ENCODE measurements at regions not wholly inside any gene's neighbourhood (a gene's known extent, or its start where the extent isn't known, plus 50 kb on each side); places are given as distances from the start of the nearest gene placed in this dataset.

DNA sequence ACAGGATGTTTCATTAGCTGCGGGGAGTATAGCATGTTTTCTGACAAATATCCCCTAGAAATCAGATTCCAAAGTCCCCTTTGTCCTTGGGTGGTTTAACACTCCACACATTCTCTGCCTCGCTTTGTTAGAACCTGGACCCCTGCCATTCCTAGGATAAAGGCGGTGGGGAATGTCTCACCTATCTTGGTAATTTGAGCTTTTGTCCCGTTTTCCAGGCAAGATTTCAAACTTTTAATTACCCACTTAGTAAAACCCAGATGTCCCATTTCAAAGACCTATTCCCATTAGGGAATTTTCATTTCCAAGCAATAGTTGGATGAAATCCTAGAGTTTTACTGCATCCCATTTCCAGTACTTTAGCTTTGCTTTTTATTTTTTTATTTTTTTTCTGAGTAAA, 501.0 kb upstream of the MAP3K7 start:
- Histone ChIP-seq H3K9me3 (ENCODE audit: control insufficient read depth, low read length) (no peaks in the 10 kb centered on the region), H3K27me3 (ENCODE audit: control insufficient read depth, insufficient read depth, low read length, poor library complexity, severe bottlenecking) (no peaks in the 10 kb centered on the region), H3K36me3 (ENCODE audit: control insufficient read depth, insufficient read depth, low read length) (no peaks in the 10 kb centered on the region), H3K4me1 (ENCODE audit: control insufficient read depth, insufficient read depth, low read length) (peaks cover 9% of the 10 kb centered on the region), H3K4me3 (ENCODE audit: insufficient read depth, low read depth, low read length) (no peak overlapping the region), H3K27ac (ENCODE audit: insufficient read depth, low read depth, low read length, poor library complexity, severe bottlenecking) (no peak overlapping the region)
- WGBS, 2 experiments, result 11 to 15% methylated on average over 4 of the region's 4 CpGs

DNA sequence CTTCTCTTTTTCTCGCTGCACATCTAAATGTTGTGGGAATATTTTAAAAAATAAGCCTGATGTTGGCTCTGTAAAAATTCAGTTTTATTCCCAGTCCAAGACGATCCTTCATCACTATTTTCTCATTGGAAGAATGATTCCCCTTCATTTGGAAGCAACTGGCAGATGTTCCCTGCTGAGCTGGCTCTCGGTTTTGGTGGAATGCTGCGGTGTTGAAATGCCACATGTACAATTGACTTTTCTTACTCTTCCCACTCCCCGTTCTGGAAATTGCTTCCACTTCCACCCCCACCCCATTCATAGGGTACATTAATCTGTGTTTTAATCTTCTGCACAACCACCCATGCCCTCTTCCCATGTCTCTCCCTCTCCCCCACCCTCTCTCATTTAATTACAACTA, 496.3 kb upstream of the MAP3K7 start:
- no peak overlapping the region for H3K4me3 ChIP-seq (ENCODE audit: insufficient read depth, low read depth, low read length)
- 50 to 57% methylated on average over 4 to 5 of the region's 5 CpGs for WGBS, 2 experiments
- H3K27me3 ChIP-seq (ENCODE audit: control insufficient read depth, insufficient read depth, low read length, poor library complexity, severe bottlenecking), result no peaks in the 10 kb centered on the region
- no peaks in the 10 kb centered on the region for H3K36me3 ChIP-seq (ENCODE audit: control insufficient read depth, insufficient read depth, low read length)
- peaks cover 5% of the 10 kb centered on the region for H3K4me1 ChIP-seq (ENCODE audit: control insufficient read depth, insufficient read depth, low read length)
- no peaks in the 10 kb centered on the region for H3K9me3 ChIP-seq (ENCODE audit: control insufficient read depth, low read length)
- no peak overlapping the region for H3K27ac ChIP-seq (ENCODE audit: insufficient read depth, low read depth, low read length, poor library complexity, severe bottlenecking)

DNA sequence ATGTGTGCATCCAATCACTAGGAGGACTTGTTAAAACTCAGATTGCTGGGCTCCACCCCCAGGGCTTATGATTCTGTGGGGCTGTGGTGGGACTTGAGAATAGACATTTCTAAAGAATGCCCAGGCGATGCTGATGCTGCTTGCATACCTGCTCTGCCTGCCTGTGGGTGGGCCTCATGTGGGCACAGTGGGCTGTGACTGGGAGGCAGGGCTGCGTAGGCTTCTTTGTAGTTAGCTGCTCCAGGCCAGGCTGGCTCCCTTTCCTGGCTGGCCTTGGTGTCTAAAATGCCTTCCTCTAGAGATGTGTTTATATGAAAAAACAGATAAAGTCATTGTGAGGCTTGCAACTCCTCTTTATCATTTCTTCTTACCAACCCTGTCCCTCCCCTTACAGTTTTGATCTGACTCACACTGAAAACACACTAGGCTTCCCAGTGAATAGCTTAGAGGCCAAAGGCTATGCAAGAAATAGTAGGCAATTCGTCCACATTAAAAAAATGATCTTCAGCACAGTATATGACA, 495.5 kb upstream of the MAP3K7 start:
- 81 to 83% methylated on average over 3 of the region's 3 CpGs for WGBS, 2 experiments
- Histone ChIP-seq H3K27ac (ENCODE audit: insufficient read depth, low read depth, low read length, poor library complexity, severe bottlenecking) (no peak overlapping the region), H3K27me3 (ENCODE audit: control insufficient read depth, insufficient read depth, low read length, poor library complexity, severe bottlenecking) (no peaks in the 10 kb centered on the region), H3K4me3 (ENCODE audit: insufficient read depth, low read depth, low read length) (no peak overlapping the region), H3K9me3 (ENCODE audit: control insufficient read depth, low read length) (no peaks in the 10 kb centered on the region), H3K36me3 (ENCODE audit: control insufficient read depth, insufficient read depth, low read length) (no peaks in the 10 kb centered on the region), H3K4me1 (ENCODE audit: control insufficient read depth, insufficient read depth, low read length) (peaks cover 5% of the 10 kb centered on the region)

DNA sequence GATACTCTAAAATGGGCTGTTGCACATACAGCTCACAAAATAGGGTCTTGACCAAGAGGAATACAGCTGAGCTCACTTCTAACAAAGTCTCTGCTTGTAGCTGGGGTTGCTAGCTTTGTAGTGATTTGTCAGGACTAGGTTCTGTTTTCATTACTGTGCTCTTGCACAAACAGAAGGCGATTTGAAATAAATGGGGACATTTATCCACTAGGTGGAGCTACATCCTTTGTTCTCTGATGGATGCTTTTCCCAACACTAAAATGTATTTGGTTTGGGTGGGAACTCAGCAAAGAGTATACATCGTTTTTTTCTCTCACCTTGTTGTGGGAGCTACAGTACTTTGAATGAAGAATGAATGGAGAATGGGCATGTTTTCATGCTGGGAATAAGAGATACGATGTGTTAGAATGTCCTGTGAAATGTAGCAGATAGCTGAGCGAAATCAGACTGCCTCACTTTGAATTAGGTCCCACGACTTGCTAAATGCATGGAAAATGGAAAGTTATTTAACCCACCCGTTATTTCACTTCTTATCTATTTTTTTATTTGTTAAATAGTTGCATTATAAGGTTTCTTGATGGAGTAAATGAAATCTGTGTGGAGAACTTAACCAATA, 494.7 kb upstream of the MAP3K7 start:
- Histone ChIP-seq H3K4me1 (ENCODE audit: control insufficient read depth, insufficient read depth, low read length) (peaks cover 5% of the 10 kb centered on the region), H3K9me3 (ENCODE audit: control insufficient read depth, low read length) (no peaks in the 10 kb centered on the region), H3K27ac (ENCODE audit: insufficient read depth, low read depth, low read length, poor library complexity, severe bottlenecking) (no peak overlapping the region), H3K4me3 (ENCODE audit: insufficient read depth, low read depth, low read length) (no peak overlapping the region), H3K36me3 (ENCODE audit: control insufficient read depth, insufficient read depth, low read length) (no peaks in the 10 kb centered on the region), H3K27me3 (ENCODE audit: control insufficient read depth, insufficient read depth, low read length, poor library complexity, severe bottlenecking) (no peaks in the 10 kb centered on the region)
- WGBS, 2 experiments, result 41 to 51% methylated on average over 4 to 5 of the region's 6 CpGs

DNA sequence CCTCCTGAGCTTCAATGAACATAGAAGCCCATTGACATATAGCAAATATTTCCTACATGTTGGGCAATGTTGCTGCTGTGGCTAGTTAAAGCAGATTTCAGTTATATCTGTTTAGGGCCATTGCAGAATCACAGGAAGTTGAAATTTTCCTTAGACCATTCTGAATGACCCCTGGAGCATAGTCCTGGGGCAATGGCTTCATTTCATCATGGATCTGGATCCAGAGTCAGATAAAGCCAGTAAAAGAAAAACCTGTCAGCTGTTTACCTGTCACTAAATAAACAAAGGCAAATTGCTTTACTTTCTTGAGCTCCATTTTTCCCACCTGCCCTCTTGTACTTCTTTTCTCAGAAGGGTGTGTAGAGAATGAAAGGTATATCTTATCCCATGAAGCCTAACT, 494.0 kb upstream of the MAP3K7 start:
- Histone ChIP-seq H3K27ac (ENCODE audit: insufficient read depth, low read depth, low read length, poor library complexity, severe bottlenecking) (no peak overlapping the region), H3K27me3 (ENCODE audit: control insufficient read depth, insufficient read depth, low read length, poor library complexity, severe bottlenecking) (no peaks in the 10 kb centered on the region), H3K4me3 (ENCODE audit: insufficient read depth, low read depth, low read length) (no peak overlapping the region), H3K36me3 (ENCODE audit: control insufficient read depth, insufficient read depth, low read length) (no peaks in the 10 kb centered on the region), H3K4me1 (ENCODE audit: control insufficient read depth, insufficient read depth, low read length) (peaks cover 5% of the 10 kb centered on the region), H3K9me3 (ENCODE audit: control insufficient read depth, low read length) (no peaks in the 10 kb centered on the region)

DNA sequence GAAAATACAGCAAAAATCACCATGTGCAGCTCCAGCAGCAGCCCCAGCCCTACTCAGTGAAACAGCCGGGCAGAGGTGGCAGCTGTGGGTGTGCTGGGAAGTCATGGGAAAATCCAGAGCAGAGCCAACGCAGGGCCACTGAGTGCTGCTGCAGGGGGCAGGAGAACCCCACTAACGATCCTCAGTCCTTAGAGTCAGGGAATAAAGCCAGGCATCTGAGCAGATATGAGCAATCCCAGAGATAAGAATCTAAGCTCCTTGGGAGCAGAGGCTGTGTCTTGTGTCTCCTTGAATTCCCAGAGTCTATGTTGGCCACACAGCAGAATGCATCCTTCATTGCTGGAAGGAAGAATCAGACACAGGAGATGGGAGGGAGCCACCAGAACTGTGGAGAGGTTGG, 493.1 kb upstream of the MAP3K7 start:
- no peaks in the 10 kb centered on the region for H3K36me3 ChIP-seq (ENCODE audit: control insufficient read depth, insufficient read depth, low read length)
- H3K27me3 ChIP-seq (ENCODE audit: control insufficient read depth, insufficient read depth, low read length, poor library complexity, severe bottlenecking), result no peaks in the 10 kb centered on the region
- peaks cover 5% of the 10 kb centered on the region for H3K4me1 ChIP-seq (ENCODE audit: control insufficient read depth, insufficient read depth, low read length)
- H3K27ac ChIP-seq (ENCODE audit: insufficient read depth, low read depth, low read length, poor library complexity, severe bottlenecking), result no peak overlapping the region
- 72 to 81% methylated on average over 3 of the region's 3 CpGs for WGBS, 2 experiments
- no peak overlapping the region for H3K4me3 ChIP-seq (ENCODE audit: insufficient read depth, low read depth, low read length)
- no peaks in the 10 kb centered on the region for H3K9me3 ChIP-seq (ENCODE audit: control insufficient read depth, low read length)

DNA sequence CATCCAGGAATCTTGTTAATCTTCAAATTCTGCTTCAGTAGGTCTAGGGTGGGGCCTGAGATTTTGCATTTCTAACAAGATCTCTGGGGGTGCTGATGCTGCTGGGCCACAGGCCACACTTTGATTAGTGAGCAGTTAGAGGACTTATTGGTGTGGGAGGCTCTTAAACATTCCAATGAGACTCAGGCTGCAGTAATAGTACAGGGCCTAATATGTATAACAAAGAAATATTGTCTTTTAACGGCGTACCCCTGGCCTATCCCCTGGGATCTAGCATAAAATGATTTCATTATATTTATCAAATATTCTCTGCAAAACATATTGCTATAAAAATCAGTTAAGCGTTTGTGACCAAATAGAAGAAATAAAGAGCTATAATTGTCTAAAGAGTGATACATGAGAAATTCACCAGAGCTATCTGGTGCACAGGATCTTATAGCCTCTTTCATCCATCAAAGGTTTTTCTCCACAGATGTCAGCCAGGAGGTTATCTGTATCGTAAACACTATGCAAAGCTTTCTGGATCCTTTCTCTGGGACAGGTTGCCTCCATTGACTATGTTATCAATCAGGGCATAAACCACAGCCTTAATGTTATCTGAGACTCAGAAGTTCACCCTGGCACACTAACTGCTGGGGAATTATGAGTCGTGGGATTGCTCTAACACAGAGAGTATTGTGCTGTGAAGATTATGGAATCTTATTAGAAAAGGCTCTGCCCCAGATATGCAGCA, 488.5 kb upstream of the MAP3K7 start:
- Histone ChIP-seq H3K27ac (ENCODE audit: insufficient read depth, low read depth, low read length, poor library complexity, severe bottlenecking) (no peak overlapping the region), H3K4me3 (ENCODE audit: insufficient read depth, low read depth, low read length) (no peak overlapping the region), H3K4me1 (ENCODE audit: control insufficient read depth, insufficient read depth, low read length) (no peaks in the 10 kb centered on the region), H3K27me3 (ENCODE audit: control insufficient read depth, insufficient read depth, low read length, poor library complexity, severe bottlenecking) (no peaks in the 10 kb centered on the region), H3K9me3 (ENCODE audit: control insufficient read depth, low read length) (no peaks in the 10 kb centered on the region), H3K36me3 (ENCODE audit: control insufficient read depth, insufficient read depth, low read length) (no peaks in the 10 kb centered on the region)
- WGBS, 2 experiments, result 84 to 93% methylated on average over 2 to 5 of the region's 5 CpGs

DNA sequence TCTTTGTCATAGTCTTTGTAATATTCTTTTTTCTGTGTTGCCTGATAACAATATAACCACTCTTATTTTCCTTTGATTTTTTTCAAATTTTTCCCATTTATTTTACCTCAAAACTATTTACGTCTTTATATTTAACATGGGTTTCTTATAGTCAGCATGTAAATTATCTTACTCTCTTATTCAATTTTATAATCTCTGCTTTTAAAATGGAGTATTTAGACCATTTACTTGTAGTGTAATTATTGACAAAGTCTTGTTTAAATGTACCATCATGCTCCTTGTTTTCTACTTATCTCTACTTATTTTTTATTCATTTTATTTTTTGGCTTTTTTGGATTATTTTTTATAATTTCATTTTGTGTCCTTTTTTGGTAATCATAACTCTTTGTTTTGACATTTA, 476.5 kb upstream of the MAP3K7 start:
- Histone ChIP-seq H3K4me1 (ENCODE audit: control insufficient read depth, insufficient read depth, low read length) (no peaks in the 10 kb centered on the region), H3K4me3 (ENCODE audit: insufficient read depth, low read depth, low read length) (no peak overlapping the region), H3K27me3 (ENCODE audit: control insufficient read depth, insufficient read depth, low read length, poor library complexity, severe bottlenecking) (no peaks in the 10 kb centered on the region), H3K36me3 (ENCODE audit: control insufficient read depth, insufficient read depth, low read length) (no peaks in the 10 kb centered on the region), H3K9me3 (ENCODE audit: control insufficient read depth, low read length) (no peaks in the 10 kb centered on the region), H3K27ac (ENCODE audit: insufficient read depth, low read depth, low read length, poor library complexity, severe bottlenecking) (no peak overlapping the region)
- WGBS, 2 experiments, result 86% methylated on average over 1 of the region's 1 CpG; no CpG with 5 or more reads in 1 of the 2 experiments

DNA sequence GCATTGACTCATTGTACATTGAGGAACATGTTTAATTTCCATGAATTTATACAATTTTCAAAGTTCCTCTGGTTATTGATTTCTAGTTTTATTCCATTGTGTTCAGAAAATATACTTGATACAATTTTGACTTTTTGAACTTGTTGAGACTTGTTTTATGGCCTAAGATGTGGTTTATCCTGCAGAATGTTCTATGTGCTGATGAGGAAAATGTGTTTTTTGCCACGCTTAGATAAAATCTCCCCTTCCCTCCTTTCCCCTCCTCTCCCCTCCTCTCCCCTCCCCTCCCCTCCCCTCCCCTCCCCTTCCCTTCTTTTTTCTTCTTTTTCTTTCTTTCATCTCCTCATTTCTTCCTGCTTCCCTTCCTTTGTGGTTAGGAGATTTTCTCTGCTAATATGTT, 470.8 kb upstream of the MAP3K7 start:
- no peaks in the 10 kb centered on the region for H3K27me3 ChIP-seq (ENCODE audit: control insufficient read depth, insufficient read depth, low read length, poor library complexity, severe bottlenecking)
- no peaks in the 10 kb centered on the region for H3K36me3 ChIP-seq (ENCODE audit: control insufficient read depth, insufficient read depth, low read length)
- no peaks in the 10 kb centered on the region for H3K9me3 ChIP-seq (ENCODE audit: control insufficient read depth, low read length)
- no peak overlapping the region for H3K4me3 ChIP-seq (ENCODE audit: insufficient read depth, low read depth, low read length)
- no peak overlapping the region for H3K27ac ChIP-seq (ENCODE audit: insufficient read depth, low read depth, low read length, poor library complexity, severe bottlenecking)
- no CpG with 5 or more reads among the region's 1 CpG for WGBS, 2 experiments
- no peaks in the 10 kb centered on the region for H3K4me1 ChIP-seq (ENCODE audit: control insufficient read depth, insufficient read depth, low read length)

DNA sequence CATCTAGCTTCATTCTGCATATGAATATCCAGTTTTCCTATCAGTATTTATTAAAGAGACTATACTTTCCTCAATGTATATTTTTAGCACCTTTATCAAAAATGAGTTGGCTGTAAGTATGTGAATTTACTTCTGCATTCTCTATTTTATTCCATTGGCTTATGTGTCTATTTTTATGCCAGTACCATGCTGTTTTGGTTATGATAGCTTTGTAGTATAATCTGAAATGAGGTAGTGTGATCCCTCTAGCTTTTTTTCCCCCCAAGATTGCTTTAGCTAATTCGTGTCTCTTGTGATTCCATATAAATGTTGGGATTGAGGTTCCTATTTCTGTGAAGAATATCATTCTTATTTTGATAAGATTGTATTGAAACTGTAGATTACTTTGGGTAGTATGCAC, 469.1 kb upstream of the MAP3K7 start:
- Histone ChIP-seq H3K4me3 (ENCODE audit: insufficient read depth, low read depth, low read length) (no peak overlapping the region), H3K9me3 (ENCODE audit: control insufficient read depth, low read length) (no peaks in the 10 kb centered on the region), H3K36me3 (ENCODE audit: control insufficient read depth, insufficient read depth, low read length) (no peaks in the 10 kb centered on the region), H3K27me3 (ENCODE audit: control insufficient read depth, insufficient read depth, low read length, poor library complexity, severe bottlenecking) (no peaks in the 10 kb centered on the region), H3K27ac (ENCODE audit: insufficient read depth, low read depth, low read length, poor library complexity, severe bottlenecking) (no peak overlapping the region), H3K4me1 (ENCODE audit: control insufficient read depth, insufficient read depth, low read length) (no peaks in the 10 kb centered on the region)
- WGBS, 2 experiments, result 80 to 83% methylated on average over 1 of the region's 1 CpG

Data from ectodermal cell (in vitro differentiated cells).